ENCODE measurements at regions not wholly inside any gene's neighbourhood (a gene's known extent, or its start where the extent isn't known, plus 50 kb on each side); places are given as distances from the start of the nearest gene placed in this dataset.

- TF ChIP-seq GATA3 (IDR thresholded peaks at IDR 0.05; ENCODE audit: low read depth, low read length), result no peak
- TF ChIP-seq GATA2 (IDR thresholded peaks at IDR 0.05; ENCODE audit: low read depth, low read length), result no peak
These were observed 265.6 kb downstream of the TUSC1 start for GRCh38 chr9:25412646-25413045.

Measured in SH-SY5Y (cell line).